SU-DHL-6 (cell line): ENCODE measurements at regions not wholly inside any gene's neighbourhood (a gene's known extent, or its start where the extent isn't known, plus 50 kb on each side); places are given as distances from the start of the nearest gene placed in this dataset.

Source experiments
- H2AFZ ChIP-seq: fragments of 200-600 bp; sonication (generic); 2 replicates; pipeline ENCODE4 v1.6.1; 2014; ENCODE audit warnings: low read depth, mild to moderate bottlenecking, moderate library complexity, mixed read lengths, antibody characterized with exemption, low read length; ENCODE audit not compliant: severe bottlenecking
- H3F3A ChIP-seq: fragments of 200-600 bp; shearing (Covaris generic); 2 replicates; pipeline ENCODE4 v1.6.0; 2016; ENCODE audit warnings: antibody characterized with exemption, mild to moderate bottlenecking; ENCODE audit not compliant: insufficient read depth
- H3K27ac ChIP-seq: fragments of 200-600 bp; sonication (generic); 2 replicates; pipeline ENCODE4 v1.5.1; 2016; ENCODE audit warnings: low read depth, mild to moderate bottlenecking, low read length, moderate library complexity, mixed read lengths
- H3K27me3 ChIP-seq: fragments of 200-600 bp; sonication (generic), shearing (Covaris generic); 2 replicates; pipeline ENCODE4 v1.6.0; 2014; ENCODE audit warnings: mild to moderate bottlenecking, low read length
- H3K36me3 ChIP-seq: fragments of 200-600 bp; sonication (generic); 2 replicates; pipeline ENCODE4 v1.6.1; 2014; ENCODE audit warnings: mild to moderate bottlenecking, low read length, mixed read lengths
- H3K4me2 ChIP-seq: fragments of 300-600, 200-600 bp; shearing (Covaris generic), sonication (generic); 2 replicates; pipeline ENCODE4 v1.6.0; 2014; ENCODE audit warnings: low read length, low read depth, mild to moderate bottlenecking; ENCODE audit not compliant: poor library complexity, severe bottlenecking
- H3K4me3 ChIP-seq: fragments of 200-600 bp; sonication (generic); 2 replicates; pipeline ENCODE4 v1.5.1; 2014; ENCODE audit warnings: antibody characterized with exemption, low read length, mild to moderate bottlenecking, mixed read lengths; ENCODE audit not compliant: insufficient read depth, poor library complexity, severe bottlenecking
- H3K79me2 ChIP-seq: fragments of 200-600 bp; sonication (generic); 2 replicates; pipeline ENCODE4 v1.6.1; 2014; ENCODE audit warnings: mild to moderate bottlenecking, low read length, moderate library complexity; ENCODE audit not compliant: insufficient read depth
- H3K9ac ChIP-seq: fragments of 200-600 bp; sonication (generic); 2 replicates; pipeline ENCODE4 v1.7.0; 2014; ENCODE audit warnings: mild to moderate bottlenecking, low read length
- H3K9me2 ChIP-seq: fragments of 200-600 bp; sonication (generic); replicated peaks from 2 replicates; pipeline ENCODE4 v1.6.1; 2014; ENCODE audit warnings: low read length; ENCODE audit not compliant: insufficient read depth
- H3K9me3 ChIP-seq: fragments of 200-600 bp; sonication (generic); 2 replicates; pipeline ENCODE4 v1.6.1; 2014; ENCODE audit warnings: low read length, mixed read lengths; ENCODE audit not compliant: insufficient read depth
- H4K20me1 ChIP-seq: fragments of 200-600 bp; sonication (generic); 2 replicates; pipeline ENCODE4 v1.6.1; 2014; ENCODE audit warnings: low read depth, mild to moderate bottlenecking, antibody characterized with exemption, low read length, moderate library complexity, mixed read lengths
- EZH2phosphoT487 ChIP-seq: fragments of 200-600 bp; sonication (generic), shearing (Covaris generic); conservative IDR thresholded peaks from 2 replicates; pipeline ENCODE4 v1.6.1; 2018; ENCODE audit warnings: mild to moderate bottlenecking, antibody characterized with exemption, low read length, moderate library complexity, mixed read lengths
- TF ChIP-seq, protein P1 (sequence below): fragments of 200-600 bp; sonication (generic); IDR thresholded peaks from one replicate; pipeline ENCODE4 v1.5.1; 2017; ENCODE audit warnings: antibody characterized with exemption, mild to moderate bottlenecking, low read length, moderate library complexity; ENCODE audit not compliant: insufficient read depth, poor library complexity, severe bottlenecking

DNA sequence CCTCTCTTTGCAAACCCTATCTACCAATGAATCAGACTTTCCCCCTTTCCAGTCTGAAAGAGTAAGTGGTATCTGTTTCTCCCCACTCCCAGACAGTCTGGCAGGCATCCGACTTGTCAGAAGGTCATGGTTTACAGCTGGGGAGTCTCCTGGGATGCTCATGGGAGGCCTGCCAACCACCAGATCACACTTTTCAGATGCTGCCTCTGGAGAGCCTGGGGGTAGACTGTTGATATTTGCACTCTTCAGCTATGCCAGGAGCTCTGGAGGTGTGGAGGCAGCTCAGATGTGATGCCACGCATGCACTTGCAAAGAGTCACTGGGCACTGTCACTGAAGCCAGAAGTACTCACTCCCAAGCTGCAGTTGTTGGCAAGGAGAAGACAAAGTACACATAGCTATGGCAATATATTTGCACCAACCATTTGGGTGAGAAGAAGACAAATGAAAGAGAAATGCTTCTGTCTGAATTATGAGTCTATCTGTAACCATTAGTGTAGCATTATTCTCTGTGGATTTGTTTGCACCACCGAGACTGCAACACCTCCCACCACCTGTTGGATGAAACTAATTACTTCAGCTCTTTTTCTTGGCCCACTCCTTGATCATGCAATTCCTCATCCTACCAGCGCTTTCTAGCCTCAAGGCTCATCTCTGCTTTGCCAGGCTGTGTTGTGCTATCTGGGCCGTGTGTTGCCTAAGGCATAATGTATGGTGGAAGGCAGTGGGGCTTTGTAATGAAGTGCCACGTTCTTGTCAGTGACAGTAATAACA lies 133.0 kb upstream of the SPAG17 start:
- Histone ChIP-seq H3K9me3 (no peaks in the 10 kb centered on the region), H3F3A (no peaks in the 10 kb centered on the region), H3K9me2 (no peaks in the 10 kb centered on the region), H3K4me3 (no peak overlapping the region), H3K27me3 (no peaks in the 10 kb centered on the region), H3K79me2 (no peaks in the 10 kb centered on the region), H3K9ac (no peak overlapping the region), H3K4me2 (no peak overlapping the region), H3K27ac (no peak overlapping the region), H4K20me1 (no peaks in the 10 kb centered on the region), H2AFZ (no peak overlapping the region), H3K36me3 (no peaks in the 10 kb centered on the region)
- TF ChIP-seq, protein P1, sequence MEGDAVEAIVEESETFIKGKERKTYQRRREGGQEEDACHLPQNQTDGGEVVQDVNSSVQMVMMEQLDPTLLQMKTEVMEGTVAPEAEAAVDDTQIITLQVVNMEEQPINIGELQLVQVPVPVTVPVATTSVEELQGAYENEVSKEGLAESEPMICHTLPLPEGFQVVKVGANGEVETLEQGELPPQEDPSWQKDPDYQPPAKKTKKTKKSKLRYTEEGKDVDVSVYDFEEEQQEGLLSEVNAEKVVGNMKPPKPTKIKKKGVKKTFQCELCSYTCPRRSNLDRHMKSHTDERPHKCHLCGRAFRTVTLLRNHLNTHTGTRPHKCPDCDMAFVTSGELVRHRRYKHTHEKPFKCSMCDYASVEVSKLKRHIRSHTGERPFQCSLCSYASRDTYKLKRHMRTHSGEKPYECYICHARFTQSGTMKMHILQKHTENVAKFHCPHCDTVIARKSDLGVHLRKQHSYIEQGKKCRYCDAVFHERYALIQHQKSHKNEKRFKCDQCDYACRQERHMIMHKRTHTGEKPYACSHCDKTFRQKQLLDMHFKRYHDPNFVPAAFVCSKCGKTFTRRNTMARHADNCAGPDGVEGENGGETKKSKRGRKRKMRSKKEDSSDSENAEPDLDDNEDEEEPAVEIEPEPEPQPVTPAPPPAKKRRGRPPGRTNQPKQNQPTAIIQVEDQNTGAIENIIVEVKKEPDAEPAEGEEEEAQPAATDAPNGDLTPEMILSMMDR: no peak
- TF ChIP-seq EZH2phosphoT487: no peak

GRCh38 chr1:118306851-118307250 lies 121.8 kb upstream of the SPAG17 start:
- Histone ChIP-seq H3K4me2 (no peak overlapping the region), H3K36me3 (no peaks in the 10 kb centered on the region), H3K27me3 (no peaks in the 10 kb centered on the region), H3K79me2 (no peaks in the 10 kb centered on the region), H2AFZ (no peak overlapping the region), H3K9me2 (no peaks in the 10 kb centered on the region), H3K4me3 (no peak overlapping the region), H3F3A (no peaks in the 10 kb centered on the region), H3K9ac (no peak overlapping the region), H4K20me1 (no peaks in the 10 kb centered on the region), H3K27ac (no peak overlapping the region), H3K9me3 (no peaks in the 10 kb centered on the region)
- no peak for TF ChIP-seq EZH2phosphoT487
- TF ChIP-seq, protein P1: no peak

GRCh38 chr1:118304722-118305359 lies 119.8 kb upstream of the SPAG17 start:
- Histone ChIP-seq H3K9ac (no peak overlapping the region), H3K9me3 (no peaks in the 10 kb centered on the region), H3K4me2 (no peak overlapping the region), H3K4me3 (no peak overlapping the region), H3F3A (no peaks in the 10 kb centered on the region), H3K27me3 (no peaks in the 10 kb centered on the region), H2AFZ (peak overlapping the region; percentile 41), H3K36me3 (no peaks in the 10 kb centered on the region), H3K9me2 (no peaks in the 10 kb centered on the region), H3K79me2 (no peaks in the 10 kb centered on the region), H4K20me1 (no peaks in the 10 kb centered on the region), H3K27ac (no peak overlapping the region)
- no peak for TF ChIP-seq EZH2phosphoT487
- TF ChIP-seq, protein P1: peak; percentile 37
